SKM-1 (cell line): ENCODE measurements at regions not wholly inside any gene's neighbourhood (a gene's known extent, or its start where the extent isn't known, plus 50 kb on each side); places are given as distances from the start of the nearest gene placed in this dataset.
"Not testable (repeated sequence)": the region's sequence is repeated elsewhere in the genome, so short reads cannot be mapped to it uniquely, and the experiment has no call there.

Experiments used
- DNase-seq: peaks from one replicate; lab custom pipeline; 2025; ENCODE audit not compliant: unreplicated experiment; lab: John Stamatoyannopoulos, UW

GRCh38 chr4:4030509-4030908 is 196.2 kb downstream of the OTOP1 start:
- not testable (repeated sequence) for DNase-seq

GRCh38 chr4:4031446-4032135 is 195.1 kb downstream of the OTOP1 start:
- DNase-seq: not testable (repeated sequence)

GRCh38 chr4:4032364-4032763 is 194.4 kb downstream of the OTOP1 start:
- not testable (repeated sequence) for DNase-seq

- DNase-seq: not testable (repeated sequence)
These were observed 193.7 kb downstream of the OTOP1 start for GRCh38 chr4:4032801-4033605.

- DNase-seq: not testable (repeated sequence)
These were observed 189.2 kb downstream of the OTOP1 start for GRCh38 chr4:4037399-4038138.

GRCh38 chr4:4045823-4046222 is 180.9 kb downstream of the OTOP1 start:
- DNase-seq: not testable (repeated sequence)

GRCh38 chr4:4046686-4047085 is 180.0 kb downstream of the OTOP1 start:
- DNase-seq: not testable (repeated sequence)

GRCh38 chr4:4047202-4047601 is 179.5 kb downstream of the OTOP1 start:
- DNase-seq: not testable (repeated sequence)

GRCh38 chr4:4048227-4048626 is 178.5 kb downstream of the OTOP1 start:
- DNase-seq: not testable (repeated sequence)

- not testable (repeated sequence) for DNase-seq
These were observed 175.9 kb downstream of the OTOP1 start for GRCh38 chr4:4050781-4051180.

- DNase-seq: not testable (repeated sequence)
These were observed 173.8 kb downstream of the OTOP1 start for GRCh38 chr4:4052933-4053332.

- DNase-seq: not testable (repeated sequence)
These were observed 169.5 kb downstream of the OTOP1 start for GRCh38 chr4:4057226-4057625.

- DNase-seq: not testable (repeated sequence)
These were observed 142.6 kb downstream of the OTOP1 start for GRCh38 chr4:4084171-4084570.

GRCh38 chr4:4089716-4090419 is 136.9 kb downstream of the OTOP1 start:
- not testable (repeated sequence) for DNase-seq

- DNase-seq: not testable (repeated sequence)
These were observed 136.0 kb downstream of the OTOP1 start for GRCh38 chr4:4090720-4091119.

- not testable (repeated sequence) for DNase-seq
These were observed 134.6 kb downstream of the OTOP1 start for GRCh38 chr4:4092159-4092558.

GRCh38 chr4:4099610-4100009 is 127.1 kb downstream of the OTOP1 start:
- not testable (repeated sequence) for DNase-seq

GRCh38 chr4:4106923-4107322 is 119.8 kb downstream of the OTOP1 start:
- DNase-seq: not testable (repeated sequence)

GRCh38 chr4:4107411-4108107 is 119.2 kb downstream of the OTOP1 start:
- DNase-seq: not testable (repeated sequence)

GRCh38 chr4:4115381-4115780 is 111.3 kb downstream of the OTOP1 start:
- DNase-seq: not testable (repeated sequence)
